GM23338 (cell line): ENCODE measurements at regions not wholly inside any gene's neighbourhood (a gene's known extent, or its start where the extent isn't known, plus 50 kb on each side); places are given as distances from the start of the nearest gene placed in this dataset.

ENCODE experiments used
- ATAC-seq: fragments of 200-7000 bp; cut with Tn5 transposase; 3 replicates; pipeline ENCODE4 v1.9.1; 2020
- DNase-seq: peaks from one replicate; pipeline ENCODE4 v3.0.0-alpha.2; 2015; ENCODE audit warnings: low spot score
- H2AFZ ChIP-seq: fragments of 200-600 bp; sonication (generic); 2 replicates; pipeline ENCODE4 v1.8.0; 2016; ENCODE audit warnings: antibody characterized with exemption, mild to moderate bottlenecking, moderate library complexity
- H3F3A ChIP-seq: fragments of 200-600 bp; sonication (generic); replicated peaks from 2 replicates; pipeline ENCODE4 v1.8.0; 2017; ENCODE audit warnings: antibody characterized with exemption, mixed run types, low read depth
- H3K27ac ChIP-seq: fragments of 200-600 bp; sonication (generic); 2 replicates; pipeline ENCODE4 v1.6.1; 2016; ENCODE audit warnings: low read depth
- H3K27me3 ChIP-seq: fragments of 200-600 bp; sonication (generic); 2 replicates; pipeline ENCODE4 v1.8.0; 2016; ENCODE audit warnings: mild to moderate bottlenecking, mixed run types, moderate library complexity; ENCODE audit not compliant: insufficient read depth
- H3K36me3 ChIP-seq: fragments of 200-600 bp; sonication (generic); 2 replicates; pipeline ENCODE4 v1.8.0; 2016; ENCODE audit warnings: mild to moderate bottlenecking; ENCODE audit not compliant: insufficient read depth
- H3K4me1 ChIP-seq: fragments of 200-600 bp; sonication (generic); 2 replicates; pipeline ENCODE4 v1.8.0; 2016; ENCODE audit warnings: mild to moderate bottlenecking, moderate library complexity; ENCODE audit not compliant: insufficient read depth
- H3K4me2 ChIP-seq: fragments of 200-600 bp; sonication (generic); 2 replicates; pipeline ENCODE4 v1.7.1; 2017; ENCODE audit warnings: mixed run types
- H3K4me3 ChIP-seq: fragments of 200-600 bp; sonication (generic); 2 replicates; pipeline ENCODE4 v1.6.1; 2016; ENCODE audit warnings: mixed run types
- H3K79me2 ChIP-seq: fragments of 200-600 bp; sonication (generic); replicated peaks from 2 replicates; pipeline ENCODE4 v1.8.0; 2017; ENCODE audit warnings: mild to moderate bottlenecking; ENCODE audit not compliant: insufficient read depth
- H3K9me2 ChIP-seq: fragments of 200-600 bp; sonication (generic); 2 replicates; pipeline ENCODE4 v1.8.0; 2017; ENCODE audit not compliant: insufficient read depth
- H4K20me1 ChIP-seq: fragments of 200-600 bp; sonication (generic); replicated peaks from 2 replicates; pipeline ENCODE4 v1.8.0; 2017; ENCODE audit warnings: mild to moderate bottlenecking; ENCODE audit not compliant: insufficient read depth
- H3K27ac Mint-ChIP-seq: 2 replicates; pipeline ENCODE4 v1.8.0; 2020; ENCODE audit warnings: inconsistent platforms, mild to moderate bottlenecking, moderate library complexity, mixed read lengths
- H3K27me3 Mint-ChIP-seq: 3 replicates; pipeline ENCODE4 v1.8.0; 2022; ENCODE audit warnings: low read depth, mild to moderate bottlenecking, moderate library complexity, mixed read lengths, inconsistent platforms; ENCODE audit not compliant: insufficient read depth, poor library complexity
- H3K36me3 Mint-ChIP-seq: 3 replicates; pipeline ENCODE4 v1.8.0; 2021; ENCODE audit warnings: low read depth, mild to moderate bottlenecking, inconsistent platforms, moderate library complexity, mixed read lengths
- H3K4me1 Mint-ChIP-seq: 3 replicates; pipeline ENCODE4 v1.8.0; 2020; ENCODE audit warnings: mild to moderate bottlenecking, inconsistent platforms, mixed read lengths
- H3K4me3 Mint-ChIP-seq: 3 replicates; pipeline ENCODE4 v1.8.0; 2021; ENCODE audit warnings: moderate library complexity, mild to moderate bottlenecking, inconsistent platforms, mixed read lengths
- H3K9me3 Mint-ChIP-seq: 3 replicates; pipeline ENCODE4 v1.8.0; 2020; ENCODE audit warnings: moderate library complexity, mild to moderate bottlenecking, inconsistent platforms, mixed read lengths
- CREB1 ChIP-seq: fragments of 250-450 bp; sonication (Bioruptor Pico); IDR thresholded peaks from 2 replicates; pipeline ENCODE4 v1.5.0; 2020; ENCODE audit warnings: low read depth, mild to moderate bottlenecking, moderate library complexity
- EZH2 ChIP-seq: fragments of 200-600 bp; sonication (generic); IDR thresholded peaks from one replicate; pipeline ENCODE4 v1.8.0; 2017; ENCODE audit warnings: antibody characterized with exemption, mild to moderate bottlenecking, low read depth; ENCODE audit not compliant: unreplicated experiment
- EZH2phosphoT487 ChIP-seq: fragments of 200-600 bp; sonication (generic); IDR thresholded peaks from one replicate; pipeline ENCODE4 v1.8.1; 2018; ENCODE audit warnings: antibody characterized with exemption; ENCODE audit not compliant: unreplicated experiment
- JUNB ChIP-seq: IDR thresholded peaks from one replicate; pipeline ENCODE4 v1.6.1; 2016; ENCODE audit warnings: antibody characterized with exemption; ENCODE audit not compliant: unreplicated experiment
- NANOG ChIP-seq: IDR thresholded peaks from 2 replicates; pipeline ENCODE4 v1.6.1; 2016; ENCODE audit warnings: antibody characterized with exemption, borderline replicate concordance
- POLR2AphosphoS5 ChIP-seq: IDR thresholded peaks from 2 replicates; pipeline ENCODE4 v1.6.1; 2016; ENCODE audit warnings: antibody characterized with exemption, low read depth
- STAT1 ChIP-seq: IDR thresholded peaks from one replicate; pipeline ENCODE4 v1.6.1; 2016; ENCODE audit warnings: antibody characterized with exemption; ENCODE audit not compliant: unreplicated experiment
- ZNF114 ChIP-seq: fragments of 250-450 bp; sonication (Bioruptor Pico); IDR thresholded peaks from 2 replicates; pipeline ENCODE4 v1.5.0; 2020; ENCODE audit warnings: mild to moderate bottlenecking, moderate library complexity
- ZNF331 ChIP-seq: fragments of 250-450 bp; sonication (Bioruptor Pico); IDR thresholded peaks from 2 replicates; pipeline ENCODE4 v1.5.0; 2020; ENCODE audit warnings: low read depth, mild to moderate bottlenecking, moderate library complexity
- TF ChIP-seq, protein P1 (sequence below): IDR thresholded peaks from 2 replicates; pipeline ENCODE4 v1.6.1; 2016; ENCODE audit warnings: antibody characterized with exemption
- TF ChIP-seq, protein P2 (sequence below), 2 experiments: fragments of 200-600 bp in 1 of 2; sonication (generic) in 1 of 2; conservative IDR thresholded peaks; 2 replicates each; pipeline versions ENCODE4 v1.5.1 to v1.6.1; 2016 to 2017; ENCODE audit warnings: antibody characterized with exemption in 2 of 2, low read depth in 2 of 2, mild to moderate bottlenecking in 2 of 2, moderate library complexity in 1 of 2
- TF ChIP-seq, protein P3 (sequence below): fragments of 250-450 bp; sonication (Bioruptor Pico); IDR thresholded peaks from 2 replicates; pipeline ENCODE4 v1.5.0; 2020; ENCODE audit warnings: mild to moderate bottlenecking, moderate library complexity
- TF ChIP-seq, protein P4 (sequence below): IDR thresholded peaks from one replicate; pipeline ENCODE4 v1.6.1; 2018; ENCODE audit warnings: antibody characterized with exemption; ENCODE audit not compliant: unreplicated experiment

DNA sequence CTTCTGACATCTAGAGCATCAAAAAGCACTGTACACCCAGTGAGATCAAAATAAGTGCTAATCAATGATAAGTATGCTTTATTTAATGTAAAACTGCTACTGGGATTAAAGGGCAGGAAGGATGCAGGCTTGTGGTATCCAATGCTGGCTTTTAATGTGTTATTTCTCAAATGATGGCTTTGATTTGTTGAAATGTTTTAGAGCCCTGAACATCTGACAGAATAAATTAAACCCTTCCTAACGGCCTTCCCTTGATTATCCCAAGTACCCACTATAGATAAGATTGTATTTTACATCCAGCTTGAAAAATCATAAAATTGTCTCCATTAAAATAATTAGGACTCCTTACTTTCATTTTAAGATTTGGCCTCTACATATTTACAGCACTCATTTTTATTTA lies 382.9 kb downstream of the HNRNPD start:
- Histone ChIP-seq H3K27ac (no peak overlapping the region), H3K36me3 (no peaks in the 10 kb centered on the region), H3K27me3 (no peaks in the 10 kb centered on the region), H3K4me2 (peak overlapping the region; percentile 46; the same call in 1 of the 2 replicates), H3K79me2 (no peaks in the 10 kb centered on the region), H2AFZ (no peak overlapping the region), H4K20me1 (no peaks in the 10 kb centered on the region), H3K4me1 (peaks cover 13% of the 10 kb centered on the region), H3K4me3 (no peak overlapping the region), H3K9me2 (no peaks in the 10 kb centered on the region), H3F3A (no peaks in the 10 kb centered on the region)
- peaks cover 25% of the 10 kb centered on the region for H3K4me1 Mint-ChIP-seq
- no peak overlapping the region for H3K27ac Mint-ChIP-seq
- DNase-seq (no peak), ATAC-seq (no peak)
- no peaks in the 10 kb centered on the region for H3K27me3 Mint-ChIP-seq
- H3K36me3 Mint-ChIP-seq: no peaks in the 10 kb centered on the region
- H3K9me3 Mint-ChIP-seq: peaks cover 3% of the 10 kb centered on the region; the same call in 1 of the 3 replicates
- TF ChIP-seq, protein P1, sequence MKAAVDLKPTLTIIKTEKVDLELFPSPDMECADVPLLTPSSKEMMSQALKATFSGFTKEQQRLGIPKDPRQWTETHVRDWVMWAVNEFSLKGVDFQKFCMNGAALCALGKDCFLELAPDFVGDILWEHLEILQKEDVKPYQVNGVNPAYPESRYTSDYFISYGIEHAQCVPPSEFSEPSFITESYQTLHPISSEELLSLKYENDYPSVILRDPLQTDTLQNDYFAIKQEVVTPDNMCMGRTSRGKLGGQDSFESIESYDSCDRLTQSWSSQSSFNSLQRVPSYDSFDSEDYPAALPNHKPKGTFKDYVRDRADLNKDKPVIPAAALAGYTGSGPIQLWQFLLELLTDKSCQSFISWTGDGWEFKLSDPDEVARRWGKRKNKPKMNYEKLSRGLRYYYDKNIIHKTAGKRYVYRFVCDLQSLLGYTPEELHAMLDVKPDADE: no peak
- TF ChIP-seq CREB1 (CRISPR knock-in tag) (no peak), ZNF114 (CRISPR knock-in tag) (no peak), NANOG (no peak), STAT1 (no peak), JUNB (no peak), EZH2 (no peak), POLR2AphosphoS5 (no peak), EZH2phosphoT487 (no peak), ZNF331 (no peak)
- TF ChIP-seq, protein P2, sequence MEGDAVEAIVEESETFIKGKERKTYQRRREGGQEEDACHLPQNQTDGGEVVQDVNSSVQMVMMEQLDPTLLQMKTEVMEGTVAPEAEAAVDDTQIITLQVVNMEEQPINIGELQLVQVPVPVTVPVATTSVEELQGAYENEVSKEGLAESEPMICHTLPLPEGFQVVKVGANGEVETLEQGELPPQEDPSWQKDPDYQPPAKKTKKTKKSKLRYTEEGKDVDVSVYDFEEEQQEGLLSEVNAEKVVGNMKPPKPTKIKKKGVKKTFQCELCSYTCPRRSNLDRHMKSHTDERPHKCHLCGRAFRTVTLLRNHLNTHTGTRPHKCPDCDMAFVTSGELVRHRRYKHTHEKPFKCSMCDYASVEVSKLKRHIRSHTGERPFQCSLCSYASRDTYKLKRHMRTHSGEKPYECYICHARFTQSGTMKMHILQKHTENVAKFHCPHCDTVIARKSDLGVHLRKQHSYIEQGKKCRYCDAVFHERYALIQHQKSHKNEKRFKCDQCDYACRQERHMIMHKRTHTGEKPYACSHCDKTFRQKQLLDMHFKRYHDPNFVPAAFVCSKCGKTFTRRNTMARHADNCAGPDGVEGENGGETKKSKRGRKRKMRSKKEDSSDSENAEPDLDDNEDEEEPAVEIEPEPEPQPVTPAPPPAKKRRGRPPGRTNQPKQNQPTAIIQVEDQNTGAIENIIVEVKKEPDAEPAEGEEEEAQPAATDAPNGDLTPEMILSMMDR (conservative IDR thresholded peaks at IDR 0.05; ENCODE audit: low read depth in 2 of 2): no peak
- TF ChIP-seq, protein P3, sequence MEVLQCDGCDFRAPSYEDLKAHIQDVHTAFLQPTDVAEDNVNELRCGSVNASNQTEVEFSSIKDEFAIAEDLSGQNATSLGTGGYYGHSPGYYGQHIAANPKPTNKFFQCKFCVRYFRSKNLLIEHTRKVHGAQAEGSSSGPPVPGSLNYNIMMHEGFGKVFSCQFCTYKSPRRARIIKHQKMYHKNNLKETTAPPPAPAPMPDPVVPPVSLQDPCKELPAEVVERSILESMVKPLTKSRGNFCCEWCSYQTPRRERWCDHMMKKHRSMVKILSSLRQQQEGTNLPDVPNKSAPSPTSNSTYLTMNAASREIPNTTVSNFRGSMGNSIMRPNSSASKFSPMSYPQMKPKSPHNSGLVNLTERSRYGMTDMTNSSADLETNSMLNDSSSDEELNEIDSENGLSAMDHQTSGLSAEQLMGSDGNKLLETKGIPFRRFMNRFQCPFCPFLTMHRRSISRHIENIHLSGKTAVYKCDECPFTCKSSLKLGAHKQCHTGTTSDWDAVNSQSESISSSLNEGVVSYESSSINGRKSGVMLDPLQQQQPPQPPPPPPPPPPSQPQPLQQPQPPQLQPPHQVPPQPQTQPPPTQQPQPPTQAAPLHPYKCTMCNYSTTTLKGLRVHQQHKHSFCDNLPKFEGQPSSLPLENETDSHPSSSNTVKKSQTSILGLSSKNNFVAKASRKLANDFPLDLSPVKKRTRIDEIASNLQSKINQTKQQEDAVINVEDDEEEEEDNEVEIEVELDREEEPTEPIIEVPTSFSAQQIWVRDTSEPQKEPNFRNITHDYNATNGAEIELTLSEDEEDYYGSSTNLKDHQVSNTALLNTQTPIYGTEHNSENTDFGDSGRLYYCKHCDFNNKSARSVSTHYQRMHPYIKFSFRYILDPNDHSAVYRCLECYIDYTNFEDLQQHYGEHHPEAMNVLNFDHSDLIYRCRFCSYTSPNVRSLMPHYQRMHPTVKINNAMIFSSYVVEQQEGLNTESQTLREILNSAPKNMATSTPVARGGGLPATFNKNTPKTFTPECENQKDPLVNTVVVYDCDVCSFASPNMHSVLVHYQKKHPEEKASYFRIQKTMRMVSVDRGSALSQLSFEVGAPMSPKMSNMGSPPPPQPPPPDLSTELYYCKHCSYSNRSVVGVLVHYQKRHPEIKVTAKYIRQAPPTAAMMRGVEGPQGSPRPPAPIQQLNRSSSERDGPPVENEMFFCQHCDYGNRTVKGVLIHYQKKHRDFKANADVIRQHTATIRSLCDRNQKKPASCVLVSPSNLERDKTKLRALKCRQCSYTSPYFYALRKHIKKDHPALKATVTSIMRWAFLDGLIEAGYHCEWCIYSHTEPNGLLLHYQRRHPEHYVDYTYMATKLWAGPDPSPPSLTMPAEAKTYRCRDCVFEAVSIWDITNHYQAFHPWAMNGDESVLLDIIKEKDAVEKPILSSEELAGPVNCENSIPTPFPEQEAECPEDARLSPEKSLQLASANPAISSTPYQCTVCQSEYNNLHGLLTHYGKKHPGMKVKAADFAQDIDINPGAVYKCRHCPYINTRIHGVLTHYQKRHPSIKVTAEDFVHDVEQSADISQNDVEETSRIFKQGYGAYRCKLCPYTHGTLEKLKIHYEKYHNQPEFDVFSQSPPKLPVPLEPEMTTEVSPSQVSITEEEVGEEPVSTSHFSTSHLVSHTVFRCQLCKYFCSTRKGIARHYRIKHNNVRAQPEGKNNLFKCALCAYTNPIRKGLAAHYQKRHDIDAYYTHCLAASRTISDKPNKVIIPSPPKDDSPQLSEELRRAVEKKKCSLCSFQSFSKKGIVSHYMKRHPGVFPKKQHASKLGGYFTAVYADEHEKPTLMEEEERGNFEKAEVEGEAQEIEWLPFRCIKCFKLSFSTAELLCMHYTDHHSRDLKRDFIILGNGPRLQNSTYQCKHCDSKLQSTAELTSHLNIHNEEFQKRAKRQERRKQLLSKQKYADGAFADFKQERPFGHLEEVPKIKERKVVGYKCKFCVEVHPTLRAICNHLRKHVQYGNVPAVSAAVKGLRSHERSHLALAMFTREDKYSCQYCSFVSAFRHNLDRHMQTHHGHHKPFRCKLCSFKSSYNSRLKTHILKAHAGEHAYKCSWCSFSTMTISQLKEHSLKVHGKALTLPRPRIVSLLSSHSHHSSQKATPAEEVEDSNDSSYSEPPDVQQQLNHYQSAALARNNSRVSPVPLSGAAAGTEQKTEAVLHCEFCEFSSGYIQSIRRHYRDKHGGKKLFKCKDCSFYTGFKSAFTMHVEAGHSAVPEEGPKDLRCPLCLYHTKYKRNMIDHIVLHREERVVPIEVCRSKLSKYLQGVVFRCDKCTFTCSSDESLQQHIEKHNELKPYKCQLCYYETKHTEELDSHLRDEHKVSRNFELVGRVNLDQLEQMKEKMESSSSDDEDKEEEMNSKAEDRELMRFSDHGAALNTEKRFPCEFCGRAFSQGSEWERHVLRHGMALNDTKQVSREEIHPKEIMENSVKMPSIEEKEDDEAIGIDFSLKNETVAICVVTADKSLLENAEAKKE (CRISPR knock-in tag): no peak
- TF ChIP-seq, protein P4, sequence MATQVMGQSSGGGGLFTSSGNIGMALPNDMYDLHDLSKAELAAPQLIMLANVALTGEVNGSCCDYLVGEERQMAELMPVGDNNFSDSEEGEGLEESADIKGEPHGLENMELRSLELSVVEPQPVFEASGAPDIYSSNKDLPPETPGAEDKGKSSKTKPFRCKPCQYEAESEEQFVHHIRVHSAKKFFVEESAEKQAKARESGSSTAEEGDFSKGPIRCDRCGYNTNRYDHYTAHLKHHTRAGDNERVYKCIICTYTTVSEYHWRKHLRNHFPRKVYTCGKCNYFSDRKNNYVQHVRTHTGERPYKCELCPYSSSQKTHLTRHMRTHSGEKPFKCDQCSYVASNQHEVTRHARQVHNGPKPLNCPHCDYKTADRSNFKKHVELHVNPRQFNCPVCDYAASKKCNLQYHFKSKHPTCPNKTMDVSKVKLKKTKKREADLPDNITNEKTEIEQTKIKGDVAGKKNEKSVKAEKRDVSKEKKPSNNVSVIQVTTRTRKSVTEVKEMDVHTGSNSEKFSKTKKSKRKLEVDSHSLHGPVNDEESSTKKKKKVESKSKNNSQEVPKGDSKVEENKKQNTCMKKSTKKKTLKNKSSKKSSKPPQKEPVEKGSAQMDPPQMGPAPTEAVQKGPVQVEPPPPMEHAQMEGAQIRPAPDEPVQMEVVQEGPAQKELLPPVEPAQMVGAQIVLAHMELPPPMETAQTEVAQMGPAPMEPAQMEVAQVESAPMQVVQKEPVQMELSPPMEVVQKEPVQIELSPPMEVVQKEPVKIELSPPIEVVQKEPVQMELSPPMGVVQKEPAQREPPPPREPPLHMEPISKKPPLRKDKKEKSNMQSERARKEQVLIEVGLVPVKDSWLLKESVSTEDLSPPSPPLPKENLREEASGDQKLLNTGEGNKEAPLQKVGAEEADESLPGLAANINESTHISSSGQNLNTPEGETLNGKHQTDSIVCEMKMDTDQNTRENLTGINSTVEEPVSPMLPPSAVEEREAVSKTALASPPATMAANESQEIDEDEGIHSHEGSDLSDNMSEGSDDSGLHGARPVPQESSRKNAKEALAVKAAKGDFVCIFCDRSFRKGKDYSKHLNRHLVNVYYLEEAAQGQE: no peak
- no peak overlapping the region for H3K4me3 Mint-ChIP-seq
